Peyer's patch (tissue), 4 donors: ENCODE measurements at regions not wholly inside any gene's neighbourhood (a gene's known extent, or its start where the extent isn't known, plus 50 kb on each side); places are given as distances from the start of the nearest gene placed in this dataset.

Source experiments
- DNase-seq, 3 donors: peaks; one replicate each; pipeline ENCODE4 v3.0.0-alpha.2; 2017 to 2019
- H3K27ac ChIP-seq, 4 donors: fragments of 200-600 bp; sonication (generic); one replicate each; pipeline ENCODE4 v1.5.1; 2016 to 2019
- H3K27me3 ChIP-seq, 2 donors: fragments of 200-600 bp; sonication (generic); one replicate each; pipeline ENCODE4 v1.5.1; 2019
- H3K36me3 ChIP-seq, 3 donors: fragments of 200-600 bp; sonication (generic); one replicate each; pipeline ENCODE4 v1.5.1; 2016 to 2019
- H3K4me1 ChIP-seq, 4 donors: fragments of 200-600 bp; sonication (generic); one replicate each; pipeline ENCODE4 v1.5.1; 2016 to 2019
- H3K4me3 ChIP-seq, 4 donors: fragments of 200-600 bp; sonication (generic); 1 replicate in 3 of 4; 2 replicates in 1 of 4; pipeline ENCODE4 v1.5.1; 2016 to 2019; ENCODE audit warnings: mild to moderate bottlenecking in 1 of 4
- H3K9me3 ChIP-seq, 4 donors: fragments of 200-600 bp; sonication (generic); one replicate each; pipeline ENCODE4 v1.5.1; 2016 to 2019; ENCODE audit warnings: mild to moderate bottlenecking in 1 of 4
- POLR2A ChIP-seq, 2 donors: fragments of 450-650 bp; IDR thresholded peaks; one replicate each; pipeline ENCODE4 v1.5.1; 2017; ENCODE audit warnings: antibody characterized with exemption in 2 of 2, mild to moderate bottlenecking in 2 of 2, moderate library complexity in 2 of 2
- TF ChIP-seq, protein P1 (sequence below), 6 experiments: fragments of 450-650 bp in 4 of 6; fragments of 200-600 bp in 2 of 6; sonication (generic) in 1 of 6; IDR thresholded peaks; one replicate each; pipeline ENCODE4 v1.5.1; 2017 to 2019; ENCODE audit warnings: antibody characterized with exemption in 6 of 6, mild to moderate bottlenecking in 3 of 6, moderate library complexity in 1 of 6

DNA sequence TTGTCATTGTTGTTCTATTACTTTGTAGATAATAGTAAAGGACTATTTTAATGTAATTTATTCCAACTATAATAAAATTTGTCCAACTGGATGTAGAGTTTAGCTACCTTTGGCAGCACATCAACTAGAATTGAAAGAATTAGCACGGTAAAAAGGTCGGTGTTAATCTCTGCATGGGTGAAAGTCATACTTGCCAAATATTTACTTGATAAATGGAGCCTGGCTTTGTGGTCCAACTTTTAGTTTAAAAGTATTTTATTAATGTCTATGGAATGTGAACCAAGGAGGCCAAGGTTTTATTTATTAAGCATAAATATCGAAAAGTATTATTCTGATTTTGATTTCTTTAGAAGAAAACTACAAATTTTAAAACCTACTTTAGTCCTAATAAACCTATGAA, 1389.0 kb downstream of the PCDH9 start:
- DNase-seq, result no peak
- Histone ChIP-seq H3K4me3 (no peak overlapping the region), H3K9me3 (no peaks in the 10 kb centered on the region), H3K27ac (no peak overlapping the region), H3K36me3 (no peaks in the 10 kb centered on the region), H3K27me3 (no peaks in the 10 kb centered on the region), H3K4me1 (no peaks in the 10 kb centered on the region)
- no peak for TF ChIP-seq POLR2A (IDR thresholded peaks at IDR 0.05)
- TF ChIP-seq, protein P1, sequence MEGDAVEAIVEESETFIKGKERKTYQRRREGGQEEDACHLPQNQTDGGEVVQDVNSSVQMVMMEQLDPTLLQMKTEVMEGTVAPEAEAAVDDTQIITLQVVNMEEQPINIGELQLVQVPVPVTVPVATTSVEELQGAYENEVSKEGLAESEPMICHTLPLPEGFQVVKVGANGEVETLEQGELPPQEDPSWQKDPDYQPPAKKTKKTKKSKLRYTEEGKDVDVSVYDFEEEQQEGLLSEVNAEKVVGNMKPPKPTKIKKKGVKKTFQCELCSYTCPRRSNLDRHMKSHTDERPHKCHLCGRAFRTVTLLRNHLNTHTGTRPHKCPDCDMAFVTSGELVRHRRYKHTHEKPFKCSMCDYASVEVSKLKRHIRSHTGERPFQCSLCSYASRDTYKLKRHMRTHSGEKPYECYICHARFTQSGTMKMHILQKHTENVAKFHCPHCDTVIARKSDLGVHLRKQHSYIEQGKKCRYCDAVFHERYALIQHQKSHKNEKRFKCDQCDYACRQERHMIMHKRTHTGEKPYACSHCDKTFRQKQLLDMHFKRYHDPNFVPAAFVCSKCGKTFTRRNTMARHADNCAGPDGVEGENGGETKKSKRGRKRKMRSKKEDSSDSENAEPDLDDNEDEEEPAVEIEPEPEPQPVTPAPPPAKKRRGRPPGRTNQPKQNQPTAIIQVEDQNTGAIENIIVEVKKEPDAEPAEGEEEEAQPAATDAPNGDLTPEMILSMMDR (IDR thresholded peaks at IDR 0.05), result no peak

DNA sequence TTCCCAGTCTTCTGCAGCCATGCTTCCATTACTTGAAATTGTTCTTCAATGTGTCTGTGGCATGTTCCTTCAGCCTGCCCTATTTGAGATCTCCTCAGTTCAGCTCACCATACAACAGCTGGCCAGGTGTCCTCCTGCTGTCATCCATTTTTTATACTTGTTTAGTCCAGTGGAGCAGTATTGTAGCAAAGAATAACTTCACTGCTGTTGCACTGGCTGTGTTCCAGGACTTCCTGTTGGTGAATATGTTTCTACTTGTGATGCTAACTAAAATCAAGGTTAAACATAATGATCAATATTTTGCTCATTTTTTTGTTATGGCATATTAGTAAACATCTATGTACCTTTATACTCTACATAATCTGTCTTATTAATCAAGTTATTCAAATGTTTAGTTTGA, 1394.1 kb downstream of the PCDH9 start:
- H3K9me3 ChIP-seq, result no peaks in the 10 kb centered on the region
- H3K4me3 ChIP-seq, result no peak overlapping the region
- TF ChIP-seq POLR2A (IDR thresholded peaks at IDR 0.05), result no peak
- TF ChIP-seq, protein P1 (IDR thresholded peaks at IDR 0.05), result no peak
- H3K27ac ChIP-seq, result no peak overlapping the region
- no peaks in the 10 kb centered on the region for H3K4me1 ChIP-seq
- no peaks in the 10 kb centered on the region for H3K27me3 ChIP-seq
- H3K36me3 ChIP-seq, result no peaks in the 10 kb centered on the region
- no peak for DNase-seq

DNA sequence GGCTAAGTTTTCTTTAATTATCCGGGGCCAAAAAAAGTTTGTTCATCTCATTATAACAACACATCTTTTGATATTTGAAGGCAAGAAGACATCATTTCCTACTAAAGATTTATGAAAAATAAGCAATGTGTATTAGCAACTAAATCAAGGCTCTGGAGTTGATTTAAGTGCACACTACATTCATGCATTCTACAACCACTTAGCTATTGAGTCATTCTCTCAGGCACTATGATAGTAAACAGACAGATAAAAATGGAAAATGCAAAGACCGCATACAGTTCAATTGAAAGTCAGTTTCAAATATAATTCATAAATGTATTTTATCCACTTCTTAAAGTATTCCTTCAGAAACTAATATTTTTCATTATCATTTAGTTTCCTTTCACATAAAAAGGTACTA, 1395.2 kb downstream of the PCDH9 start:
- no peak overlapping the region for H3K27ac ChIP-seq
- no peak for DNase-seq
- peaks cover 0 to 7% (median 0%) of the 10 kb centered on the region in 4 donors for H3K9me3 ChIP-seq
- TF ChIP-seq, protein P1 (IDR thresholded peaks at IDR 0.05), result no peak
- no peak for TF ChIP-seq POLR2A (IDR thresholded peaks at IDR 0.05)
- no peaks in the 10 kb centered on the region for H3K36me3 ChIP-seq
- no peaks in the 10 kb centered on the region for H3K4me1 ChIP-seq
- H3K27me3 ChIP-seq, result no peaks in the 10 kb centered on the region
- no peak overlapping the region for H3K4me3 ChIP-seq

DNA sequence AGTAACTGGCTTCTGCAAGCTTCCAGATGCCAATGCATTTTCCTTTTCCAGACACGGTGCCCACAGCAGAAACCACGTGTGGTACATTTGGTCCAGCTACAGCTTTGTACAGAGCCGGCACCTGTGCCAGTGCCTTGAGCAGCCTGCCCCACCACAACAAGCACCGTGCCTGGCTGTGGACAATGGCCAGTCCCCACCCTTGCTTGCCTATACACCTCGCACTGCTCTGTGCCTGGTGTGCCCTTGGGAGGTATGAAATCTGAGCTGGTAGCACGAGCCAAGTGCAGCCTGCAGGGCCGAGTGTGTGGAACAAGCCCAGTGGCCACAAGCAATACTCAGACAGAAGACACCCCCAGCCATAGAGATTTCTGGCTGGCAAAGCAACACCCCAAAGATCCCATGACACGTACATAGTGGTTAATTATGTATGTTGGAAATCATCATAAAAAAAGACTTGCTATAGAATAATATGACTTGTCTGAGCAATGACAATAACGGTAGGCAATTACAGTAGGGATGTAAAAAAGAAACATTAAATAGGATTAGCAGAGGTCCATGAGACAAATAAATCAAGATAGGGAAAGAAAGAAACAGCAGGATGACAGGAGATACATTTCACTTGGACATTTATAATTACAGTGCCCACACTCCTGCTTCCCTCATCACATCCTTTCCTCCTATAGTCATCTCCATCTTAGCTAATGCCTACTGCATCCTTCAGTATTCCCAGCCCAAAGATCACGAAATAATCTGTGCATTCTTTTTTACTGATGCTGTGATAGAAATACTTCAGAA, 1399.5 kb downstream of the PCDH9 start:
- H3K4me3 ChIP-seq, result no peak overlapping the region
- H3K27ac ChIP-seq, result no peak overlapping the region
- peaks cover 0 to 7% (median 0%) of the 10 kb centered on the region in 4 donors for H3K9me3 ChIP-seq
- H3K36me3 ChIP-seq, result no peaks in the 10 kb centered on the region
- H3K27me3 ChIP-seq, result no peaks in the 10 kb centered on the region
- DNase-seq, result no peak
- no peaks in the 10 kb centered on the region for H3K4me1 ChIP-seq
- TF ChIP-seq, protein P1 (IDR thresholded peaks at IDR 0.05), result no peak
- TF ChIP-seq POLR2A (IDR thresholded peaks at IDR 0.05), result no peak

DNA sequence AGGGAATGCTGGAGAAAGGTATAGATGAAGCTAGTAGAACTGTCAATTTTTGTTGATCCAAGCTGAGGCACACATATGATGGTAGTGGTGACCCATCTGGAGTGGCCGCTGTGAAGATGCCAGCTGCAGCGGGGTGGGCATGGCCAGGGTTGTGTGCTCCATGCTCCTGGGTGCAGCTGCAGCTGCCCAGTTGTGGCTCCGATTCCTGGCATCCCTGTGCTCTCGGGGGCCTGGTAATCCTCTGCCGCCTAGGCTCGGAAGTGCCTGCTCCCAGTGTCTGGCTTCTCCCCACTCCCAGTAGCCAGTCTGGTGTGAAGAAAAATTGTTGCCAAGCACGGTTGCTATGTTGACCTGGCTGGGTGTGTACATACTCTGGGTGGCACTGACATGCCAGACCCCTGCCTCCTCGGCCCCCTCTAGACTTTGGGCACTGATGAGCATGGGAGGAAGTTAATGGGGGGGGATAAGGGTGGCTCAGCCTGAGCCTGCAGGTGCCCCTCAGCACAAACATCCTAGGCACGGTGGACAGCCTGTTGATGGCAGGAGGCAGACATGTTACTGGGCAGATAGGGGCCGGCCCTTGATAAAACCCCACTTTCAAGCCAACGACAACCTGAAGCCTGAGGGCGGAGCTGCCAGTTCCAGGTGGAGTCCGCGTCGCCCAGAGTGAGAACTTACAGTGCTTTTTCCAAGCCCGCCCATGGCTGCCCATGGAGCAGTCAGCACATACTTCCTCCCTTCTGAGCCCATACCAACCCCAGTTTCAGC, 1400.7 kb downstream of the PCDH9 start:
- no peak overlapping the region for H3K27ac ChIP-seq
- DNase-seq, result no peak
- H3K9me3 ChIP-seq, result peaks cover 0 to 7% (median 0%) of the 10 kb centered on the region in 4 donors
- no peak overlapping the region for H3K4me3 ChIP-seq
- H3K27me3 ChIP-seq, result no peaks in the 10 kb centered on the region
- no peaks in the 10 kb centered on the region for H3K4me1 ChIP-seq
- no peaks in the 10 kb centered on the region for H3K36me3 ChIP-seq
- TF ChIP-seq POLR2A (IDR thresholded peaks at IDR 0.05), result no peak
- TF ChIP-seq, protein P1 (IDR thresholded peaks at IDR 0.05), result no peak
